Iris pigment epithelial cell (primary cell): ENCODE measurements at regions not wholly inside any gene's neighbourhood (a gene's known extent, or its start where the extent isn't known, plus 50 kb on each side); places are given as distances from the start of the nearest gene placed in this dataset.
"Not testable (repeated sequence)": the region's sequence is repeated elsewhere in the genome, so short reads cannot be mapped to it uniquely, and the experiment has no call there.

Experiments used
- DNase-seq: peaks from one replicate; pipeline ENCODE4 v3.0.0-alpha.2; 2011; ENCODE audit warnings: low read depth

DNA sequence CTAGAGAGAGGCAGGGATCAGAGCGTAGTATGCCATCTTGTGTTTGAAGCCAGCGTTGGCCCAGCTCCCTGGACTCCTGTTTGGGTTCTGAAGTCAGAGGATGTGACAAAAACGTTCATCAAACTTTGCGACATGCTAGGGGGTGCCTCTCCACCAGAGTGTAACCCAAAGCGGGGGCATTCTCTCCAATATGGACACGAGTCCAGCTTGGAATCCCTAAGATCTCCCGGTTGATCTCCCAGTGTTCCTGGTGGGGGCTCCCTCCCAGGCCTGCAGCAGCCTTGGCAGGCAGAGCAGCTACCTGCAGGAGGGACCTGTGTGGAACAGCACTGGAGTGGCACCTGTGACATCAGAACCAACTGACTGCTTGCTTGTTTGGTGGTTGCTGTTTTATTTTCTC is 218.8 kb upstream of the ECI2 start:
- DNase-seq: no peak

DNA sequence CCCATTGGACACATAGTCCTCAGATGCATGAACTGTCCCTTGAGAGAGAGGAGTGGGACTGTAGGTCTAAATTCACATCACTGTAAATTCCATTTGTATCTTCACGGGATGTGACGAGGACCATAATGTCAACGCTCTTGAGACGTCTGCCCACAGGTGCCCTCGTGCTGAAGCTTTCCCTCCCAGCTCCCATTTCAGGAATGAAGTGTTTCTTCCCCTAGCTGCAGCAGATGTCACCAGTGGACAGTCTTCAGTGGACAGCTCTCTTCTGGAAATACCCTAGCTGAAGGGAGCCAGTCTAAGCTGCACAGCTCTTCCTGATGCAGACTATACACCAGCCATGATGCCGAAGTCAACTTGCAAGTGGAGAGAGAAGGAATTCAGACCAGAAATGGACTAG is 217.4 kb upstream of the ECI2 start:
- no peak for DNase-seq

- no peak for DNase-seq
These were observed 216.9 kb upstream of the ECI2 start for GRCh38 chr6:4352322-4352669.

DNA sequence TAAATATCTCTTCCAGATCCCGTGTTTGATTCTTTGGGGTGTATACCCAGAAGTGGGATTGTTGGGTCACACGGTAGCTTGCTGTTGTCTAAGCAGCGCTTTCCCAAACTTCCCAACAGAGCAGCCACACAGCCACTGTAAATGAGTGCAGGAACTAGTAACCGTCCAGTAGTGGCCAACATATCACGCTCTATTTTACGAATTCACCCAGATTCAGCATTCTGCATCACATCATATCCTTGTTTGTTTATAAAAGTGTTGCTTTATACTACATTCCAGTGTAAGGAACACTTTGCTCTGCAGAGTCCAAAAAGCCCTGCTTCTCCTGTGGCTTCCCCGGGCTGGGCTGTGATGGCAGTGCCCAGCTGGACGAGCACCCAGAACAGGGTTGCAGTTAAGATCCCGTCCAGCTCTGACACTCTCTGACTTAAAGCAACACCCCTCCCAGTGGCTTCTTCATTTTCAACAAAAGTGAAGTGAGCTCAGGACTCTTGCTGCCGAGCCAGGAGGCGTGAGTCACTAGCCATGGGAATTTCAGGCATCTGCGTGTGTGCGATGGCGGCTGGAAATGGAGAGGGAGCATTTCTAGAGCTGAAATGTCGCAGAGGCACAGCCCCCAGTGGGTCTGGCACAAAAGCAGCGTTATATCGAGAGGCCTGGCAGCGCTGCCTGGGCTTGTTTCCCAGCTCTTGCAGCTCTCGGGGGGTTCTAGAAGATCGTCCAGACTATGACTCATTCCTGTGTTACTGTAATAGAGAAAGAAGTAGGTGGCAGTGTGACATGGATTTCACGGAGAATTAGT is 216.3 kb upstream of the ECI2 start:
- DNase-seq: peak; percentile 94

GRCh38 chr6:4350567-4351519 is 215.5 kb upstream of the ECI2 start:
- peak; percentile 62 for DNase-seq

DNA sequence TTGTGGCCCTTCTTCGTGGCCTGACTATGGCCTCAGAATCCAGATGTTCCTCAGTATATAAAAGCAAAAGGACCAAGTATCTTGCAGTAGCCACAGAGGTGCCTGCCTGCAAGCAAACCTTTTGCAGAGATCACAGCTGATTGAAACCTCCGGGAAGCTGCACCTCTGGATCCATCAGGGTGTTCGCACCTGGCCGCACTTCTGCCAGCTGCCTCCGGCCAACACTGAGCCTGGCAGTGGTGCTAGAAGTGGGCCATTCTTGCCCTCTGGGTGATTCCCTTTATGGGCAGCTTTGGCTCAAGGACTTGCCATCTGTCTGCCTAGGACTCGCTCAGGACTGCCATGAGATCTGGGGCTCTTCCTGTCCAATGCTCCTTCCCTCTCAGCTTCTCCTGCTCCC is 214.6 kb upstream of the ECI2 start:
- DNase-seq: no peak

DNA sequence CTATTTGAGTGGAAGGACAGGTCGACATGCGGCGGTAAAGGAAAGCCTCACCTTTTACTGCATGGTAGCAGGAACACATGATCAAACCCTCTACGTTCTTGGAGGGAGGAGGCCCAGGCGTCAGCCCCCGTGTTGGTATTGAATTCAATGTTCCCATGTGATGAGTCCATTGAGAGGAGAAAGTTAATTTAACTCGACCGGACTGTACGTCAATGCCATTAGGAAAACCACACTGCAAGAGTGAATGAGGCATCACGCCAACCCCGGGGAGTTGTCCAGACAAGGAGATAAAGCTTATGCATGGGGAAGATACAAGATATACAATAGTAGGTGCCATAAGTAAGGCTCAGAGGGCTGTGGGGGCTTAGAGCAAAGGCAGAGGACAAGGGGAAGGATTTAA is 213.9 kb upstream of the ECI2 start:
- no peak for DNase-seq

DNA sequence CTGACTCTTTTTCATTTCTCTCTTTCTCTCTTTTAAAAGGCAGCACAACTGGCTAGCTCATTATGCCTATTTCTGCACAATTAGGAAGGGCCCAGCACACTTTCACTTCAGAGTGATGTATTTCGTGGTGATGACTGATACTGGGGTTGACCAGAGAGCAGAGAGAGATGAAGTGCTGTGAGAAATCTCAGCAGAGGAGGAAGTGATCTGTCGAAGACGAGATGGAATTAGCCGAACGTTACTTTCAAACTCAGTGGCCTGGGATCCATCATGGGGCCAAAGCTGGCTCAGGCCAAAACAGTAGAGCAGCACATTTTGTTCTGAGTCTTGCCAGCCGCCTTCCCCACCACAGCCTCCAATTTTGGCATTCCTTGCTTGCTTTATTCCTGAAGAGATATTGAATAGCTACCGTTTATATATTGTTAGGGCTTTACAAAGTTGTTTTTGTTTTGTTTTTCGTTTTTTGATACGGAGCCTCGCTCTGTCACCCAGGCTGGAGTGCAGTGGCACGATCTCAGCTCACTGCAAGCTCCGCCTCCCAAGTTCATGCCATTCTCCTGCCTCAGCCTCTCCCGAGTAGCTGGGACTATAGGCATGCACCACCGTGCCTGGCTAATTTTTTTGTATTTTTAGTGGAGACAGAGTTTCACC is 213.2 kb upstream of the ECI2 start:
- DNase-seq: peak; percentile 43

DNA sequence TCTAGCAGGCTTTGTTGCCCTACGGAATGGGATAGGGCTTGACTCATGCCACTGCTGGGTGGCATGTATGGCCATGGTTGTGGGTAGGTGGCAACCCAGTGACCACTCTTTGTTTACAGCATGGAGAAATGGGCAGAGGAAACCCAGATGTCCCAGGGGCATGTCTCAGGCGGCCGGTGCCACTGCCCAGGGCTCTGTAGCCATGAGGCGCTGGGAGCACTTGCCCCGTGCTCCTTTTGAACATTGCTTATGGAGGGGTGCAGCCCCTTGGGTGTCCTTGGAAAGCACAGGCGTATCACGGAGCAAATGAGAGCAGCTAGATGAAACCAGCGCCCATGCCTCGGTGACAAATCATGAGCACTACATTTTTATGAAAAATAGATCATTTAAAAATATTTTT is 212.5 kb upstream of the ECI2 start:
- DNase-seq: no peak

DNA sequence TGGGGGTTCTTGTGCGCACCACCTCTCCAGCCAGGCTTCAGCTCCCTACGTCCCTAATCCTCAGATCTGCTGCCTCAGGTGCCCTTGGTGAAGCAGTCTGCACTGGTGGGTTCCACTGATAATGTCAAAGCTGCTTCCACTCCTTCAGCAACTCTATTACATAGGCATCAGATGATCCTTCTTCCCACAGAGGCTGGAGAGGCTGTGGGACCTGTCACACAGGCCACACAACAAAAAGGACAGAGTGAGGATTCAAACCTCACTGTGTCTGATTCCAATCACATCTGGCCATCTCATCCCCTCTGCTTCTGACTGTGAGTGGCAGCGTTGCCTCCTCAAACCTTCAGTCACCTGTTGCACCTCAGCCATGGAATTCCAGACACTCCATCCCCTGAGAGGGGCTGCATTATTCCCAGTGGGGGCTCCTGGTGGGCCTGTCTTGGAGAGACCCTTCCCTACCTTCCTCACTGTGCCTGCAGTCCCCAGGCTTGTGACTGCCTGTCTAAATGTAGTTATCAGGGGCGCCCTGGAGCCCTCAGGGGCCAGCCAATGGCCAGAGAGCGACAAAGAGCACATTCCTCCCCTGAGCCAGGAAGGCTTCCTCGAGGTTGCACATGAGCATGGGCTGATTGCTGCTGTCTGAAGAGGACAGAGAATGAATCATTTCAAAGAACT is 211.4 kb upstream of the ECI2 start:
- DNase-seq: peak; percentile 67

- no peak for DNase-seq
These were observed 210.2 kb upstream of the ECI2 start for GRCh38 chr6:4345543-4345942.

GRCh38 chr6:4344317-4344899 is 209.0 kb upstream of the ECI2 start:
- no peak for DNase-seq

GRCh38 chr6:4342407-4343137 is 207.2 kb upstream of the ECI2 start:
- DNase-seq: no peak

GRCh38 chr6:4341078-4341797 is 205.9 kb upstream of the ECI2 start:
- DNase-seq: no peak

- DNase-seq: no peak
These were observed 205.2 kb upstream of the ECI2 start for GRCh38 chr6:4340544-4340943.

DNA sequence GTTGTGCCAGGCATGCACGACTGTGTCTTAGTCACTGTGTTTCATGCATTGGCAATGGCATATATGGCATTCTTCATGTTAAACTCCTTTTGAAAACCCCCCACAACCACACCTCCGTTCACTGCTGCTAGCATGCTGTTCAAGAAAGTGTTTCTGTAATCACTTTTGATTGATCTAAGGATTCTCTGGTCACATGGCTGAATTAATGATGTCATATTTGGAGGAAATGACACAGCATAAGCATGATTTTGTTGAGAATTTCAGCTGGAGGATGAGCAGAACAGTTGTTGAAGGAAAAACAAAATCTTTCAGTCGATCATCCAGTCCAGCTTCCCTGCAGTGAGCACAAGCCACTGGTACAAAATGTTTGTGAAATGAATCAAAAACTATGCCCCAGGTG is 203.5 kb upstream of the ECI2 start:
- no peak for DNase-seq

- no peak for DNase-seq
These were observed 201.5 kb upstream of the ECI2 start for GRCh38 chr6:4336778-4337442.

- DNase-seq: no peak
These were observed 200.7 kb upstream of the ECI2 start for GRCh38 chr6:4336084-4336483.

DNA sequence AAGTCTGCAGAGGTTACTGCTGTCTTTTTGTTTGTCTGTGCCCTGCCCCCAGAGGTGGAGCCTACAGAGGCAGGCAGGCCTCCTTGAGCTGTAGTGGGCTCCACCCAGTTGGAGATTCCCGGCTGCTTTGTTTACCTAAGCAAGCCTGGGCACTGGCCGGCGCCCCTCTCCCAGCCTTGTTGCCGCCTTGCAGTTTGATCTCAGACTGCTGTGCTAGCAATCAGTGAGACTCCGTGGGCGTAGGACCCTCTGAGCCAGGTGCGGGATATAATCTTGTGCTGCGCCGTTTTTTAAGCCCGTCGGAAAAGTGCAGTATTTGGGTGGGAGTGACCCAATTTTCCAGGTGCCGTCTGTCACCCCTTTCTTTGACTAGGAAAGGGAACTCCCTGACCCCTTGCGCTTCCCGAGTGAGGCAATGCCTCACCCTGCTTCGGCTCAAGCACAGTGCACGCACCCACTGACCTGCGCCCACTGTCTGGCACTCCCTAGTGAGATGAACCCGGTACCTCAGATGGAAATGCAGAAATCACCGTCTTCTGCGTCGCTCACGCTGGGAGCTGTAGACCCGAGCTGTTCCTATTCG is 198.9 kb upstream of the ECI2 start:
- DNase-seq: not testable (repeated sequence)

DNA sequence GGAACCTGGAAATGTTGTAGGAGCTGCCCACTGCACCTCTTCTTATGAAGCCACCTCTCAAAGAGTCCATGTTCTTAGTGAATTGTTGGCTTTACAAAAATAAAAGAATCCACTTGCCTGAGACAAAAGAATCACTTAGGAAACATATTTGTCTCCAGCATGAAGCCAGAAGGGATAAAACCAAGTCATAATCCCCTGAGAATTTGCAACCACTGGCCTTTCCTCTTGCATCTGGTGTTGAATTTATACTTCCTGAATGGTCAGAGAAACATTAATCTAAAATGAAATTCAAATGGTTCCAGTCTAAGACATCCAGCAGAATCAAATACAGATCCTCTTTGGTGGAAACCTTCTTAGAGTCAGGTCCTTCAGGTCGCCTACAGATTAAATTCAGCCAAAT is 192.5 kb upstream of the ECI2 start:
- no peak for DNase-seq
